Kidney capillary endothelial cell (primary cell): ENCODE measurements at regions not wholly inside any gene's neighbourhood (a gene's known extent, or its start where the extent isn't known, plus 50 kb on each side); places are given as distances from the start of the nearest gene placed in this dataset.
"Not testable (repeated sequence)": the region's sequence is repeated elsewhere in the genome, so short reads cannot be mapped to it uniquely, and the experiment has no call there.

ENCODE experiments used
- DNase-seq: peaks from one replicate; pipeline ENCODE4 v3.0.0-alpha.2; 2018; ENCODE audit warnings: low spot score

DNA sequence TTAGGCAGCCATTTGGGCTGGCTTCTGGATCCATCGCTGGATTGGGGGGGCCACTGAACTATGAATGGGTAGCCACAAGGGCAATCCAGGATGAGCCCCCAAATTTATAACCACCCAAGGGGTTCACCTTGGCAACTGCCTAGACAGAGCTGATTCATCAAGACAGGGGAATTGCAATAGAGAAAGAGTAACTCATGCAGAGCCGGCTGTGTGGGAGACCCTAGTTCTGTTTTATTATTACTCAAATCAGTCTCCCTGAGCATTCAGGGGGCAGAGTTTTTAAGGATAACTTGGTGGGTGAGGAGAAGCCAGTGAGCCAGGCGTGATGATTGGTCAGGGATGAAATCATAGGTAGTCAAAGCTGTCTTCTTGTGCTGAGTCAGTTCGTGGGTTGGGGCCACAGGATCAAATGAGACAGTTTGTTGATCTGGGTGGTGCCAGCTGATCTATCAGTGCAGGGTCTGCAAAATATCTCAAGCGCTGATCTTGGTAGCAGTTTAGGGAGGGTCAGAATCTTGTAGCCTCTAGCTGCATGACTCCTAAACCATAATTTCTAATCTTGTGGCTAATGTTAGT lies 57.9 kb downstream of the DNAJB9 start:
- DNase-seq = no peak

DNA sequence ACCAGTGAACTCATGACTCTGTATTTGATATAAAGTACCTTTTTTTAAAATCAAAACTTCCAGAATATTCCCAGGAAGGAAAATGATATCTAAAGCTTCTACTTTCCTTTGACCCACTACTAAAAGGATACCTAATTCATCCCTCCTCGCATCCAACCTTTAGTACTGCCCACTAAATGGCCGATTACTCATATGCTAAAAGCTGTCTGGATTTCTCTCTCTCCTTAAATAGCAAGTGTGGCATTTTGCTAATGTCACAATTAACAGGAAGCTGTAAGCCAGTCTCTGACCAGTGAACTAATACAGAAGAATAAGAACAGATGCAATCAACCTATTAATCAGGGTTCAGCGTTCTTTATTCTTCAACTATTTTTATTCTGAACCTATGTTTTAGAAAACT lies 59.0 kb downstream of the DNAJB9 start:
- DNase-seq = no peak

DNA sequence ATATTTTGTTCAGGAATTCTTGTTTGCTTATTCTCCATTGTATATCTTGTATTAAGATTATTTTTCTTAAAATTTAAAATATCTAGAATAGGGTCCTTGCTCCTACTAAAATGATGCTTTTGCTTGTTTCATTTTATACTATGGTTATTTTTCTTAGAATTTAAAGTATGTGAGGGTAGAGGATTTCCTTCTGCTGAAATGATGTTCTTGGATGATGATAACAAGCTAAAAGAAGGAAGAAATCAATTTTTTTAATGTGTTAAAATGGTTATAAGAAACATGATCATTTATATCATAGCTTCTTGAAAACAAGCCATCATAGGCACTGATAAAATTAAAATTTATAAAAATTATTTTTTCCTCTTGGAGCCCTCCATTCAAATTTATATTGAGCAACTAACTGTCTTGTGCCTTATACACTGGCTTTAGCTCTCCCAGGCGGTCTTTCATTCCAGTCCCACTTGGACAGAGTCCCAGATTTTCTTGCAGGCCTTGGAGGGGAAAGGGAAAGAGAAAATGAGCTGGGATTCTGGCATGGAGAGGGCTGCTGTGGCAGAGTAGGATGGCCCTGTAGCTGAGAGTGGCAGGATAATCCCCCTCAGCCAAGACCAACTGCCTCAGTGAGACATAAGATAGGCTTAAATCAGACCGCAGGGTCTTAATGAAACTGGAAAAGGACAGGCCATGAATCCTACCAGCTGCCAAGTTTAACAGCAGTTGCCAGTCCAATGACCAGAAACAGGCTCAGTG lies 60.2 kb downstream of the DNAJB9 start:
- no peak for DNase-seq

DNA sequence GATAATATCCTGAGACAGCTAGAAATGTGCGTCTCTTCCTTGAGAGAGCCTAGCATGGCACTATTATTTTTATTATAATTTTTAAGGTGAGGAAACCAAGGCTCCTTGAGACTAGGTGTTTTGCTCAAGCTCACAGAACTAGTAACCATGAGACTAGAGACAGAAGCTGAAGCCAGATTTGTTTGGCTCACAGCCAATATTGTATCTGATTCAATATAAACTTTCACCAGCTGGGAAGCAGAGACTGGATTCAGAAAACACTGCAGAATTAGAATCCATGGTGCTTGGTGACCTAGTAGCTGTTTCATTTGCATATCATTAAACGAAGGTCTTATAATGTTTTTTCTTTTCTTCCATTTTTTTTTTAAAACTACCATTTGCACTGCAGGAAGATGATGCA lies 64.4 kb downstream of the DNAJB9 start:
- no peak for DNase-seq

DNA sequence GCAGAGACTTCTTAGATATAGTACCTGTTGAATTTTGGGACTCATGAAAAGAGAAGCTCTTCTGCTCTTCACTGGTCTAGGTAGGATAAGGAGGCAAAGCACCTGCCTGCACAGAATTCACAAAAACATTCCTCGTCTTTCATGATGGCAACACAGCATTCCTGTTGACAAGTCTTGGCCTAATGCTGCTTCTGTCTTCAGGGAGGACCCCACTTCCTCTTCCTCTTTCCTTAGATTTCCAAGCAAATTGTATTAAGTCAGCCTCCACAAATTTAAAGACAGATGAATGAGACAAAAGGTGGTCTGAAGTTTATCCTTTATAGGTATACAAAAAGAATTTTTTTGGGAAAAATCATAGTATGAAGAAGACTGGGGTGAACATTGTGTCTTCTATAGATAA lies 64.9 kb downstream of the DNAJB9 start:
- no peak for DNase-seq

- no peak for DNase-seq
These were observed 67.5 kb downstream of the DNAJB9 start for GRCh38 chr7:108637049-108637621.

DNA sequence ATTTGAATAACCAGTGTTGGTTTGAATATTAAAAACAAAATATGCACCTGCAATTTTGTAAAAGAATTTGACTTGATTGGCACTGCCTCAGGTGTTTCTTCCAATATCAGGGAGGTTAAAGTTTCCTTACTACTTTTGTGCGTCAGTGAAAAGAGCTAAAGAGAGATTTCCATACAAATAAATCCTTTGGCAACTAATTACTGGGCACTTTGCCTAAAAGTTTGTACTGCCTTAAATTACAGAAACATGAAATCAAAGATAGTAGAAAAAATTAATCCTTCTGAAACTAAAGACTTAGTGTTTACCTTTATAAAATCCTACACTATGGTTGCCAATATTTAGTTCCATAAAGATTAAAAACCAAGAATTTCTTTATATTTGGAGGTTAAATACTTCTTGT lies 72.5 kb downstream of the DNAJB9 start:
- DNase-seq = no peak

DNA sequence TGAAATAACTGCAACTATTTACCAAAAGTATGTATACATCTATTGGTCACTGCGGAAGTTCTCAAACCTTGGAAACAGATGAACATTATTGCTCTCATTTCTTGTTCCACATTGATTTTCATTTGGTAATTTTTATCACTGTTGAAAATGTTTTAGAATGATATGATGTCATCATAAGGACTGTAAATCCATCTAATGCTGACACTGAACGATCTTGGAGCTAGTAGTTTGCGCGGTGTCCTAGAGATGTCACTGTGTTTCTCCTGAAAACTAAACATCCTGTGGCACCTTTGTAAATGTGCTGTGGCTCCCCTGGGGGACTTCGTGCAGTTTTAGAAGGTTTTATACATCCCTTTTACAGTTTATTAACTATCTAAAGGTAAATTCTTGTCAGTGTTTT lies 73.5 kb downstream of the DNAJB9 start:
- DNase-seq = no peak

- DNase-seq = no peak
These were observed 79.3 kb downstream of the DNAJB9 start for GRCh38 chr7:108648989-108649388.

GRCh38 chr7:108650467-108650866 lies 80.8 kb downstream of the DNAJB9 start:
- DNase-seq = no peak

DNA sequence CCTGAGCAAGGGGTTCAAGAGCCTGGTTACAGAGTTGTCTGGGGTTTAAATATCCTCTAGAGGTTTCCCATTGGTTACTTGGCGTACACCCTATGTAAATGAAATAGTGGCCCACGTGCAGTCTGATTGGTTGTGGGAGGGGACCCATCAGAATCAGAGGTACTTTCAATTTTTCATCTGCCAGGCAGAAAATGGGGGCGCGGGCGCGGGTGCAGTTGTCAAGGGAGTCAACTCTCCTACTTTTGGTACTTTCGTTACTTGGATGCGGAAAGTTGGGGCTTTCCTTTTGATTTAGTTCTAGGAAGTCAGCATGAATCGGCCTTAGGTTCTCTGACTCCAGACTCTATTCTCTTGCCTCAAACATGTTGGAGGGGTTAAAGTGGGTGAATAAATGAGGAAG lies 83.2 kb downstream of the DNAJB9 start:
- DNase-seq = no peak

GRCh38 chr7:108653526-108653925 lies 83.9 kb downstream of the DNAJB9 start:
- DNase-seq = no peak

GRCh38 chr7:108657140-108657726 lies 87.6 kb downstream of the DNAJB9 start:
- DNase-seq = not testable (repeated sequence)

DNA sequence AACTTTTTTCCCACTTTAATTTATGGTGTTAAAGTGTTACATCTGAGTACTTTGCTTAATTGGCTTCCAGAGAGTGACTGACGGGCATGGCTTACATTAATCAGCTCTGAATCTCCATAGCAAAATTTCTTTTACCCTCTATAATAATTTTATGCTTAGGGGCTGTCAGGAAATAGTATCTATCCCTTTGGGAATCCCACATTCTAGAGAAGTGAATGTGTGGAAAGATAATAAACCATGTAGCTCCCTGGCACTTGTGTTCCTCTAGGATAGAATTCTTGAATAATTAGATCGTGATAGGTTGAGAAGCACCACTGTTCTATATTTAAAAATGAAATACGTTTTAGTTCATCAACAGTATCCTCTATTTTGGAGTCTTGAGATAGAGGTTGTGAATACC lies 89.6 kb downstream of the DNAJB9 start:
- no peak for DNase-seq

- DNase-seq = no peak
These were observed 90.2 kb downstream of the DNAJB9 start for GRCh38 chr7:108659867-108660266.

DNA sequence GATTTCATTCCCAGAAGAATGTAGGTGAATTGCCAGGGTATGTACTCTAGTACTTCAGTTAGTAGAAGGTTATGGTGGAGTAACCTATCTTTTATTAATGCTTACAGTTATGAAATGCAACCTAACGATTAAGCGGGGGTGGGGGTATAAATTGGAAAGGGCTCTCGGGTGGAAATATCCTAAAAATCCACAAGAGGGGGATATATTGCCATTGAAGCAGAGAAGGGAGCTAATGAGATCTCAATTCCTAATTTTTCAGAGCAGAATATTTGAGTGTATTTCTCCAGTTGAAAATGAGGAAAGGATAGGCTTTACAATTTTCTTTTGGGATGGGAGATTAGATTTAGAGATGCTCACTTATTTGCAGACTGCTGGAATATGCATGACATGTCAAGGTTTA lies 90.8 kb downstream of the DNAJB9 start:
- DNase-seq = peak; percentile 5

DNA sequence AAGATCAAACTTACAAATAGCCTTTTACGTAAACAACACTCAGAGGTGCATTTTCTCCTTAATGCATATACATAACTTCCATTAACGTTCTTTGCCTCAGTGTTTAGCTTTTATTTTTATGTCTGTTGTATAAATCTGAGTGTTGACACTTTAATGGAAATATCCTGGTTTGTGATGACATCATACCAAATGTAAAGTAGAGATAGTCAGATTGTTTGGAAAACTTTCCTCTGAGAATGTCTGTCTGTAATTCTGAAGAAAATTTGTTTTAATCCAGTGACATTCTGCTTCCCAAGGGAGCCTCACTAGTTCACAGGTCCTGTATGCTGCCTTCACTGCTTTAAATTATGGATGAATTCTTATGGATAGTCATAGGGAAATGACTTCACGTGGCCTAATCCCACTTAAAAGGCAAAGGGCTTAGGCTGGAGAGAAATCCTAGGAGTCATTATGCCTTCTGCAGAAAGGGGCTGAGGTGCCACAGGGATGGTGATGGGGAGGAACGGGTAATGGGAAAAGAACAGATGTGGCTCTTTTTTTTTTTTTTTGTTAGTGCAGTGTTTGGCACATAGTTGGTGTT lies 93.2 kb downstream of the DNAJB9 start:
- no peak for DNase-seq

GRCh38 chr7:108663701-108664100 lies 94.0 kb downstream of the DNAJB9 start:
- DNase-seq = no peak

DNA sequence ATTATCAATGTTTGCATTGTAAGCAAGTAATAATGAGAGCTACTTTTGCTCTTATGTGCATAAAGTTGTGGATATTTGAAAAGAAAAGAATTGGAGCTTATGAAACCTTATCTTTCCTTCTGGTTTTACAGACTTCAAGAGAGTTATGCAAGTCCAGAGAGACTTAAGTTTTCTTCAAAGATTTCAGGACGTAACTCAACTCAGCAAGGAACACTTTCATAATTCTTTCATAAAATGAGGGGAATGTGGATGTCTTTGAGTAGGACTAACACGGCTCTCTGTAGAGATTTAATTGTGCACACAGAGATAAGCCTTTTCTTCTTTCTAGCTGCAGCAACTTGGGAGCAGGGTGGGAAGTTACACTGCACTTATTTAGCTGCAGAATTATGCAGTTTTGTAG lies 97.5 kb downstream of the DNAJB9 start:
- DNase-seq = no peak

DNA sequence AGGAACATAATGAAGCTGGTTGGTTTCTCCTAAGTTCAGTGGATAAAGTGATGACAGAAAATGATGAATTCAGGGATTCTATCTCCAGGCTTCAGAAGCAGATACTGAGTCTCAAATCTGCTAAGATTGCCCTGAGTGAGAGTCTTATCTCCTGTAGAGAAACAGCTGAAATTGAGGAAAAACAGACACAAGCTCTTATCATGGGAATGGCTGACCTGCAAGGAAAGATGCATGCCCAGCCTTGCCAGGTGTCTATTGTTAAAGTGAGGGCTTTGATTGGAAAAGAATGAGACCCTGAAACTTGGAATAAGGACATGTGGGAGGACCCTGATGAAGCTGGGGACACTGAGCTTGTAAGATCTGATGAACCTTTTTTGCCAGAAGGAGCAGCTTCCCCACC lies 100.3 kb downstream of the DNAJB9 start:
- no peak for DNase-seq

- DNase-seq = not testable (repeated sequence)
These were observed 104.0 kb downstream of the DNAJB9 start for GRCh38 chr7:108673699-108674098.

GRCh38 chr7:108684629-108685028 lies 115.0 kb downstream of the DNAJB9 start:
- no peak for DNase-seq

DNA sequence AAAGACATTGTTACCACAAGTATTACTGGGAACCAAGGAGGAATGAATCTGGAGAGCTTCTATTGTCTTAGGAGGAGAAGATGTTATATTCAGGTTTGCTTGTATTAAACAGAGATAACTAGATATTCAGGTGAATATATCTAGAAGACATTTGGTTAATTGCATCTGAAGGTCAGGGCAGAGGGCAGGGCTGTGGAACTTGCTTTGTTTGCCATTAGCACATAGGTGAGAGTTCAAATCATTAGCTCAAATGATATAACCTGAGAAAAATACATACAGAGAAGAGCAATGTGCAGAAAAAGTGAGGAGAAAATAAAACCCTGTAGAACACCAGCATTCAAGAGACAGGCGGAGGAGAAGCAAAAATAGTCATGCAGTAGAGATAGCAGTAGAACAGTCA lies 116.8 kb downstream of the DNAJB9 start:
- no peak for DNase-seq
